Fibroblast of lung (primary cell): ENCODE measurements at regions not wholly inside any gene's neighbourhood (a gene's known extent, or its start where the extent isn't known, plus 50 kb on each side); places are given as distances from the start of the nearest gene placed in this dataset.
"Not testable (repeated sequence)": the region's sequence is repeated elsewhere in the genome, so short reads cannot be mapped to it uniquely, and the experiment has no call there.

Experiments used
- DNase-seq, 2 donors: peaks; one replicate each; pipeline versions ENCODE4 v3.0.0 to v3.0.0-alpha.2; 2010; ENCODE audit warnings: low read depth in 2 of 2
- H2AFZ ChIP-seq: 2 replicates; pipeline ENCODE4 v1.5.1; 2012; ENCODE audit warnings: low read length, control low read depth, inconsistent platforms
- H3K27ac ChIP-seq: 2 replicates; pipeline ENCODE4 v1.5.1; 2011; ENCODE audit warnings: low read length, control low read depth; ENCODE audit not compliant: insufficient read depth
- H3K27me3 ChIP-seq: 2 replicates; pipeline ENCODE4 v1.5.1; 2011; ENCODE audit warnings: mild to moderate bottlenecking, low read length; ENCODE audit not compliant: control insufficient read depth, insufficient read depth
- H3K36me3 ChIP-seq: 2 replicates; pipeline ENCODE4 v1.5.1; 2011; ENCODE audit warnings: low read length; ENCODE audit not compliant: control insufficient read depth, insufficient read depth
- H3K4me1 ChIP-seq: 2 replicates; pipeline ENCODE4 v1.5.1; 2011; ENCODE audit warnings: low read length; ENCODE audit not compliant: control insufficient read depth, insufficient read depth; ENCODE audit errors: extremely low read depth
- H3K4me2 ChIP-seq: 2 replicates; pipeline ENCODE4 v1.5.1; 2011; ENCODE audit warnings: low read length, control low read depth; ENCODE audit not compliant: insufficient read depth; ENCODE audit errors: extremely low read depth
- H3K4me3 ChIP-seq, 4 experiments: fragments of 200-600 bp in 1 of 4; sonication (generic) in 1 of 4; replicated peaks in 1 of 4; 2 replicates each; pipeline ENCODE4 v1.5.1; 2011 to 2016; ENCODE audit warnings: low read length in 4 of 4, low read depth in 3 of 4, mild to moderate bottlenecking in 3 of 4, control low read depth in 2 of 4, inconsistent platforms in 1 of 4, mixed read lengths in 1 of 4; ENCODE audit not compliant: insufficient read depth in 1 of 4; ENCODE audit errors: control extremely low read depth in 1 of 4
- H3K79me2 ChIP-seq: 2 replicates; pipeline ENCODE4 v1.5.1; 2012; ENCODE audit warnings: mild to moderate bottlenecking, low read length, inconsistent platforms; ENCODE audit not compliant: control insufficient read depth, insufficient read depth
- H3K9ac ChIP-seq: 2 replicates; pipeline ENCODE4 v1.5.1; 2011; ENCODE audit warnings: mild to moderate bottlenecking, low read length, control low read depth; ENCODE audit not compliant: insufficient read depth
- H3K9me3 ChIP-seq: 2 replicates; pipeline ENCODE4 v1.5.1; 2012; ENCODE audit warnings: low read depth, low read length; ENCODE audit not compliant: control insufficient read depth, insufficient read depth
- H4K20me1 ChIP-seq: 2 replicates; pipeline ENCODE4 v1.5.1; 2011; ENCODE audit warnings: low read length; ENCODE audit not compliant: control insufficient read depth, insufficient read depth; ENCODE audit errors: extremely low read depth
- EZH2 ChIP-seq: IDR thresholded peaks from 2 replicates; pipeline ENCODE4 v1.5.1; 2012; ENCODE audit warnings: low read length, control low read depth, mild to moderate bottlenecking; ENCODE audit errors: missing control alignments
- TF ChIP-seq, protein P1 (sequence below), 2 donors: IDR thresholded peaks in 1 of 2; conservative IDR thresholded peaks in 1 of 2; 1 replicate in 1 of 2; 2 replicates in 1 of 2; pipeline ENCODE4 v1.5.1; 2011 to 2012; ENCODE audit warnings: low read length in 2 of 2, control low read depth in 1 of 2, inconsistent platforms in 1 of 2, low read depth in 1 of 2, mild to moderate bottlenecking in 1 of 2

DNA sequence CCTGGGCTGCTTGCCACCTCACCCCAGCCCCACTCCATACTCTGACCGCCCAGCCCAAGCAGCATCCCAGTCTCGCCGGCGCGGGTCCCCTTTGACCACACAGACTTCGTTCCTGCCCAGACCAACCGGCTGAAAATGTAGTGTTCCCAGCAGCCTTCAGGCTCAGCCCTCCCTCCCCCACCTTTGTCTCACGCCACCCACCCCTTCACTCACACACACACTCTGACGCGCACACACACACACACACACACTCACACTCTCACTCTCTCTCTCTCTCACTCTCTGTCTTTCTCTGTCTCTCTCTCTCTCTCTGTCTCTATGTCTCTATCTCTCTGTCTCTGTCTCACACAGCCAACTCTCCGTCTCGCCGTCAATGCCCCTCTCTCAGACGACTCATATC is 61.0 kb upstream of the FCGR2A start:
- H3K4me1 ChIP-seq, H3K4me3 ChIP-seq, H3K27ac ChIP-seq, DNase-seq, H4K20me1 ChIP-seq, H3K36me3 ChIP-seq, H3K9me3 ChIP-seq, H3K9ac ChIP-seq, H2AFZ ChIP-seq, H3K27me3 ChIP-seq, H3K79me2 ChIP-seq, H3K4me2 ChIP-seq: not testable (repeated sequence)

DNA sequence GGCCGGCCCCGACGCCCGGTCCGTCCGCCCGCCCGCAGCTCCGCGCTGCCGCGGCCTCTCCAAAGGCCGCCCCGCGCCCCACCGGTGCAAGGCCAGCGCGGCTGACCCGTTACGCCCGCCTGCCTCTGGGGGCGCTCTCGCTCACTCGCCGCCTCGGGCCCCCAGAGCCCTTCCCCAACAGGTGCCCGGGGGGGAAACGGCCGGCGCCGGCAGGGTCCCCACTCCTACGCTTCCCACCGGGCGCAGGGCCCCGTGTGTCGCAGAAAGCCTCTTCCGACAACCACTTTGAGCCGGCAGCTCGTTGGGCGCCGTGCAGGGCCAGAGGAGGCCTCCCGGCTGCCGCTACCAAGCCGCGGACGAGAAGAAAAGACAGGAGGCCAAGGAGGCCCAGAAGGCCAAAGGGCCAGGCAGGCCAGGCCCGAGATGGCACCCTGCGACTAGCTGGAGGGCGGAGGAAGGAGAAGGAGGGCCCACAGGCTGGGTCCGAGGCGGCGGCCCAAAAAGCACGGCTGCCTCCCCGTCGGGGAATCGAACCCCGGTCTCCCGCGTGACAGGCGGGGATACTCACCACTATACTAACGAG is 64.9 kb upstream of the FCGR2A start:
- H3K9ac ChIP-seq: peak overlapping the region; percentile 30
- DNase-seq: peak; percentile 51 to 57

DNA sequence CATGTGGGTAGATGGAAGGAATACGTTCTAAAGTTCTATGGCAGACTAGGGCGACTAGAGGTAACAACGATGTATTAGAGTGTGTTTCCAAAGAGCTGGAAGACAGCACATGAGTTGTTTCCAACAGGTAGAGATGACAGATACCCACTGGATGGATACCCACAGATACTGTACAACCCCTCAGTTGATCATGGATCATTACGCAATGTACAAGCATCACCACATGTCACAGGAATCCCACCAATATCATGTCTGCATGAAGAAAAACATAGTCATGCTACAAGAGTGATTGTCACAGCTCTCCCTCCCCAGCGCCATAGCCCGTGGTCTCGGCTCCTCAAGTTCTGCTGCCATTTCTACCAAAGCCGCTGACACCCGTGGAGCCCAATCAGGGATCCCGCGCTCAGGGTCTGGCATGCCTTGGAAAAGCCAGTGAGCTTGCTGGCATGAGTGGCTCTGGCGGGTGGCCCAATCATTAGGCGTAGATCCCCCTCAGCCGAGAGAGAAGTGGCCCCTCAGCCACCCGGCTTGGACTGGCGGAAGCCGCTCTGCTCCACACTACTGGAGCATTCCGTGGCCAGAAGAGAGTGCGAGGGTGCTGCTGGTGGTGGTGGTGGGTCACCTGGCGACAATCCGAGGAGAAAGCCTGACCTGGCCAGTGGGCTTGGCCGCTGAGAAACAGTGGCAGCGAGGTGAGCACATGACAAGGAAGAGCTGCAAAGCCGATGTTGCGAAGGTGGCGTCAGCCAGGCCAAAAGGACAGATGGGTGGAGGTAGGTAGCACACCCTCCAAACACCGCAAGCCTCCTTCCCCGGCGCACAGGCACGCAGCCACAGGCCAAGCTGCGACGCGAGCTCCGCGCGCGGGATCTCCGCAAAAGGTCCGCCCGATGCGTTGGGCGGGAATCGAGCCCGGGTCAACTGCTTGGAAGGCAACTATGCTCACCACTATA is 65.7 kb upstream of the FCGR2A start:
- Histone ChIP-seq H3K4me3 (peak overlapping the region in 3 of 4 experiments; percentile 21 to 50 (median 45)), H3K4me1 (peaks cover 2% of the 10 kb centered on the region), H3K27ac (no peak overlapping the region), H3K36me3 (no peaks in the 10 kb centered on the region), H3K9me3 (no peaks in the 10 kb centered on the region), H4K20me1 (no peaks in the 10 kb centered on the region), H2AFZ (no peak overlapping the region), H3K4me2 (peak overlapping the region; percentile 75), H3K27me3 (no peaks in the 10 kb centered on the region), H3K9ac (no peak overlapping the region), H3K79me2 (no peaks in the 10 kb centered on the region)
- DNase-seq: peak; percentile 1 to 34
- no peak for TF ChIP-seq EZH2
- TF ChIP-seq, protein P1, sequence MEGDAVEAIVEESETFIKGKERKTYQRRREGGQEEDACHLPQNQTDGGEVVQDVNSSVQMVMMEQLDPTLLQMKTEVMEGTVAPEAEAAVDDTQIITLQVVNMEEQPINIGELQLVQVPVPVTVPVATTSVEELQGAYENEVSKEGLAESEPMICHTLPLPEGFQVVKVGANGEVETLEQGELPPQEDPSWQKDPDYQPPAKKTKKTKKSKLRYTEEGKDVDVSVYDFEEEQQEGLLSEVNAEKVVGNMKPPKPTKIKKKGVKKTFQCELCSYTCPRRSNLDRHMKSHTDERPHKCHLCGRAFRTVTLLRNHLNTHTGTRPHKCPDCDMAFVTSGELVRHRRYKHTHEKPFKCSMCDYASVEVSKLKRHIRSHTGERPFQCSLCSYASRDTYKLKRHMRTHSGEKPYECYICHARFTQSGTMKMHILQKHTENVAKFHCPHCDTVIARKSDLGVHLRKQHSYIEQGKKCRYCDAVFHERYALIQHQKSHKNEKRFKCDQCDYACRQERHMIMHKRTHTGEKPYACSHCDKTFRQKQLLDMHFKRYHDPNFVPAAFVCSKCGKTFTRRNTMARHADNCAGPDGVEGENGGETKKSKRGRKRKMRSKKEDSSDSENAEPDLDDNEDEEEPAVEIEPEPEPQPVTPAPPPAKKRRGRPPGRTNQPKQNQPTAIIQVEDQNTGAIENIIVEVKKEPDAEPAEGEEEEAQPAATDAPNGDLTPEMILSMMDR (conservative IDR thresholded peaks at IDR 0.05 in 1 of 2, IDR thresholded peaks at IDR 0.05 in 1 of 2; ENCODE audit: low read depth in 1 of 2, low read length in 2 of 2): peak in 1 of 2 donors; percentile 4

More for the DNA sequence above, 64.9 kb upstream of the FCGR2A start:
- H3K4me2 ChIP-seq: peak overlapping the region; percentile 59
- H3K4me1 ChIP-seq: peaks cover 2% of the 10 kb centered on the region
- H3K36me3 ChIP-seq: no peaks in the 10 kb centered on the region
- H3K9me3 ChIP-seq: no peaks in the 10 kb centered on the region
- H4K20me1 ChIP-seq: no peaks in the 10 kb centered on the region
- no peaks in the 10 kb centered on the region for H3K79me2 ChIP-seq
- no peak overlapping the region for H3K27ac ChIP-seq
- peak overlapping the region; percentile 31 to 57 (median 54) for H3K4me3 ChIP-seq
- no peak overlapping the region for H2AFZ ChIP-seq
- TF ChIP-seq, protein P1 (conservative IDR thresholded peaks at IDR 0.05 in 1 of 2, IDR thresholded peaks at IDR 0.05 in 1 of 2; ENCODE audit: low read depth in 1 of 2, low read length in 2 of 2): peak; percentile 36 to 44
- TF ChIP-seq EZH2: no peak
- H3K27me3 ChIP-seq: no peaks in the 10 kb centered on the region

DNA sequence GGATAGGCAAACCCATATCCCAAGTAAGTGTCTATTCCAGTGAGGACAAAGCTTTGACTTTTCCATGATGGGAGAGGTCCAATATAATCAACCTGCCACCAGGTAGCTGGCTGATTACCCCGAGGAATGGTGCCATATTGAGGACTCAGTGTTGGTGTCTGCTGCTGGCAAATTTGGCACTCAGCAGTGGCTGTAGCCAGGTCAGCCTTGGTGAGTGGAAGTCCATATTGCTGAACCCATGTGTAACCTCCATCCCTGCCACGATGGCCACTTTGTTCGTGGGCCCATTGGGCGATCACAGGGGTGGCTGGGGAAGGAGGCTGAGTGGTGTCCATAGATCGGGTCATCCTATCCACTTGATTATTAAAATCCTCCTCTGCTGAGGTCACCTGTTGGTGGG is 65.5 kb upstream of the CFAP126 start:
- H3K79me2 ChIP-seq, H3K27me3 ChIP-seq, H3K4me1 ChIP-seq, H4K20me1 ChIP-seq, H2AFZ ChIP-seq, H3K4me2 ChIP-seq, H3K9ac ChIP-seq, DNase-seq, H3K4me3 ChIP-seq, H3K36me3 ChIP-seq, H3K27ac ChIP-seq, H3K9me3 ChIP-seq: not testable (repeated sequence)
